ENCODE measurements at regions not wholly inside any gene's neighbourhood (a gene's known extent, or its start where the extent isn't known, plus 50 kb on each side); places are given as distances from the start of the nearest gene placed in this dataset.

DNA sequence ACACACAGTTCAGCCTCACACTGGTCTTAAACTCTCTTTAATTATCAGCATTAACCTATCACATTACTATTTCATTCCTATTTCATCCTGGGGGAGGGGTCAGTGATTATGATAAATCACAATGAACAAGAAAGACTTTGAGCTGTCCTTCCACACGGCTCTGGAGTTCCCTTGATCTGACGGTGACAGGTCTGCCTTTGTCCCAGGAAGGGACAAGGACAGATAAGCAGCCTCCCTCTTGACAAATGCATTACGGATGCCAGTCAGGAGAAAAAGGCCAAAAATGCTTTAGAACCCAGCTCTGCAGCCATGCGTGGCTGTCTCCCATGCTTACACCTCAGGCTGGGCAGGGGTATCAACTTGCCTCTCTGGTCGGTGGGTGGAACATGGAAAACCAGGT, 281.7 kb downstream of the BCL11A start:
- no peak overlapping the region for H3K27ac ChIP-seq (replicated peaks)
- no peak overlapping the region for H3K4me3 ChIP-seq (replicated peaks; ENCODE audit: insufficient read depth, low read length)
- no peaks in the 10 kb centered on the region for H3K27me3 ChIP-seq (ENCODE audit: insufficient read depth, poor library complexity, severe bottlenecking)
- no peak for DNase-seq (ENCODE audit: low read depth in 1 of 2, low spot score in 1 of 2)
- no peak for TF ChIP-seq SPI1 (IDR thresholded peaks at IDR 0.05; ENCODE audit: borderline replicate concordance, low read depth)
- no peak for TF ChIP-seq POLR2AphosphoS5 (IDR thresholded peaks at IDR 0.05; ENCODE audit: low read depth)
- TF ChIP-seq, protein P1, sequence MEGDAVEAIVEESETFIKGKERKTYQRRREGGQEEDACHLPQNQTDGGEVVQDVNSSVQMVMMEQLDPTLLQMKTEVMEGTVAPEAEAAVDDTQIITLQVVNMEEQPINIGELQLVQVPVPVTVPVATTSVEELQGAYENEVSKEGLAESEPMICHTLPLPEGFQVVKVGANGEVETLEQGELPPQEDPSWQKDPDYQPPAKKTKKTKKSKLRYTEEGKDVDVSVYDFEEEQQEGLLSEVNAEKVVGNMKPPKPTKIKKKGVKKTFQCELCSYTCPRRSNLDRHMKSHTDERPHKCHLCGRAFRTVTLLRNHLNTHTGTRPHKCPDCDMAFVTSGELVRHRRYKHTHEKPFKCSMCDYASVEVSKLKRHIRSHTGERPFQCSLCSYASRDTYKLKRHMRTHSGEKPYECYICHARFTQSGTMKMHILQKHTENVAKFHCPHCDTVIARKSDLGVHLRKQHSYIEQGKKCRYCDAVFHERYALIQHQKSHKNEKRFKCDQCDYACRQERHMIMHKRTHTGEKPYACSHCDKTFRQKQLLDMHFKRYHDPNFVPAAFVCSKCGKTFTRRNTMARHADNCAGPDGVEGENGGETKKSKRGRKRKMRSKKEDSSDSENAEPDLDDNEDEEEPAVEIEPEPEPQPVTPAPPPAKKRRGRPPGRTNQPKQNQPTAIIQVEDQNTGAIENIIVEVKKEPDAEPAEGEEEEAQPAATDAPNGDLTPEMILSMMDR (IDR thresholded peaks at IDR 0.05; ENCODE audit: insufficient read depth, low read length): no peak
- no peak for TF ChIP-seq GABPA (IDR thresholded peaks at IDR 0.05; ENCODE audit: low read depth)
- TF ChIP-seq, protein P2, sequence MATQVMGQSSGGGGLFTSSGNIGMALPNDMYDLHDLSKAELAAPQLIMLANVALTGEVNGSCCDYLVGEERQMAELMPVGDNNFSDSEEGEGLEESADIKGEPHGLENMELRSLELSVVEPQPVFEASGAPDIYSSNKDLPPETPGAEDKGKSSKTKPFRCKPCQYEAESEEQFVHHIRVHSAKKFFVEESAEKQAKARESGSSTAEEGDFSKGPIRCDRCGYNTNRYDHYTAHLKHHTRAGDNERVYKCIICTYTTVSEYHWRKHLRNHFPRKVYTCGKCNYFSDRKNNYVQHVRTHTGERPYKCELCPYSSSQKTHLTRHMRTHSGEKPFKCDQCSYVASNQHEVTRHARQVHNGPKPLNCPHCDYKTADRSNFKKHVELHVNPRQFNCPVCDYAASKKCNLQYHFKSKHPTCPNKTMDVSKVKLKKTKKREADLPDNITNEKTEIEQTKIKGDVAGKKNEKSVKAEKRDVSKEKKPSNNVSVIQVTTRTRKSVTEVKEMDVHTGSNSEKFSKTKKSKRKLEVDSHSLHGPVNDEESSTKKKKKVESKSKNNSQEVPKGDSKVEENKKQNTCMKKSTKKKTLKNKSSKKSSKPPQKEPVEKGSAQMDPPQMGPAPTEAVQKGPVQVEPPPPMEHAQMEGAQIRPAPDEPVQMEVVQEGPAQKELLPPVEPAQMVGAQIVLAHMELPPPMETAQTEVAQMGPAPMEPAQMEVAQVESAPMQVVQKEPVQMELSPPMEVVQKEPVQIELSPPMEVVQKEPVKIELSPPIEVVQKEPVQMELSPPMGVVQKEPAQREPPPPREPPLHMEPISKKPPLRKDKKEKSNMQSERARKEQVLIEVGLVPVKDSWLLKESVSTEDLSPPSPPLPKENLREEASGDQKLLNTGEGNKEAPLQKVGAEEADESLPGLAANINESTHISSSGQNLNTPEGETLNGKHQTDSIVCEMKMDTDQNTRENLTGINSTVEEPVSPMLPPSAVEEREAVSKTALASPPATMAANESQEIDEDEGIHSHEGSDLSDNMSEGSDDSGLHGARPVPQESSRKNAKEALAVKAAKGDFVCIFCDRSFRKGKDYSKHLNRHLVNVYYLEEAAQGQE (IDR thresholded peaks at IDR 0.05; ENCODE audit: insufficient replicate concordance, low read depth): no peak

- DNase-seq (ENCODE audit: low read depth in 1 of 2, low spot score in 1 of 2): no peak
- TF ChIP-seq POLR2AphosphoS5 (IDR thresholded peaks at IDR 0.05; ENCODE audit: low read depth) (no peak), GABPA (IDR thresholded peaks at IDR 0.05; ENCODE audit: low read depth) (no peak)
- TF ChIP-seq, protein P1 (IDR thresholded peaks at IDR 0.05; ENCODE audit: insufficient read depth, low read length): no peak
- no peaks in the 10 kb centered on the region for H3K27me3 ChIP-seq (ENCODE audit: insufficient read depth, poor library complexity, severe bottlenecking)
- no peak overlapping the region for H3K4me3 ChIP-seq (replicated peaks; ENCODE audit: insufficient read depth, low read length)
- H3K27ac ChIP-seq (replicated peaks): no peak overlapping the region
Observed at GRCh38 chr2:60271131-60271530, 282.3 kb downstream of the BCL11A start.

GRCh38 chr2:60268661-60269060, 284.8 kb downstream of the BCL11A start:
- H3K4me3 ChIP-seq (replicated peaks; ENCODE audit: insufficient read depth, low read length): no peak overlapping the region
- DNase-seq (ENCODE audit: low read depth in 1 of 2, low spot score in 1 of 2): no peak
- no peaks in the 10 kb centered on the region for H3K27me3 ChIP-seq (ENCODE audit: insufficient read depth, poor library complexity, severe bottlenecking)
- H3K27ac ChIP-seq (replicated peaks): no peak overlapping the region
- TF ChIP-seq POLR2AphosphoS5 (IDR thresholded peaks at IDR 0.05; ENCODE audit: low read depth): no peak
- TF ChIP-seq GABPA (IDR thresholded peaks at IDR 0.05; ENCODE audit: low read depth): no peak
- TF ChIP-seq, protein P2 (IDR thresholded peaks at IDR 0.05; ENCODE audit: insufficient replicate concordance, low read depth): no peak
- no peak for TF ChIP-seq SPI1 (IDR thresholded peaks at IDR 0.05; ENCODE audit: borderline replicate concordance, low read depth)
- TF ChIP-seq, protein P1 (IDR thresholded peaks at IDR 0.05; ENCODE audit: insufficient read depth, low read length): no peak

DNA sequence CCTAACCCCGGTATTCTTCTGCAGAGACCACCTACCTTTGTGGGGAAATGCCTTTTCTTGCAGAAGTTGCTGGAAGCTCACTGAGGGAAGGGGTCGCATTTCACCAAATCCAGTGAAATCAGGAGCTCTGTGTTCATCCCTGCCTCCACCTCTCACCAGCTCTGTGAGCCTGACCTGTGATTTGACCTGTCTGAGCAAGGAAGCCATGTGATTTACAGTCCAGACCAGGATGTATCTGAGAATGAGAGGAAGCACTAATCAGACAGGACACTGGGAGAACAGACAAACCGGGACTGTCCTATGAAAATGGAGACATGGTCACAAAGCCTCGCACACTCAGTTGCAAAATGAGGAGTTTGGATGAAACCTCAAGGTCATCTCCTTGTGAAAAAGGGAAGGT, 285.4 kb downstream of the BCL11A start:
- no peak for DNase-seq (ENCODE audit: low read depth in 1 of 2, low spot score in 1 of 2)
- H3K4me3 ChIP-seq (replicated peaks; ENCODE audit: insufficient read depth, low read length): no peak overlapping the region
- H3K27me3 ChIP-seq (ENCODE audit: insufficient read depth, poor library complexity, severe bottlenecking): no peaks in the 10 kb centered on the region
- TF ChIP-seq, protein P2 (IDR thresholded peaks at IDR 0.05; ENCODE audit: insufficient replicate concordance, low read depth): no peak
- no peak for TF ChIP-seq GABPA (IDR thresholded peaks at IDR 0.05; ENCODE audit: low read depth)
- TF ChIP-seq, protein P1 (IDR thresholded peaks at IDR 0.05; ENCODE audit: insufficient read depth, low read length): no peak
- TF ChIP-seq SPI1 (IDR thresholded peaks at IDR 0.05; ENCODE audit: borderline replicate concordance, low read depth): no peak
- TF ChIP-seq POLR2AphosphoS5 (IDR thresholded peaks at IDR 0.05; ENCODE audit: low read depth): no peak
- H3K27ac ChIP-seq (replicated peaks): no peak overlapping the region

Data from HL-60 (cell line).